SK-N-SH (cell line): ENCODE measurements at regions not wholly inside any gene's neighbourhood (a gene's known extent, or its start where the extent isn't known, plus 50 kb on each side); places are given as distances from the start of the nearest gene placed in this dataset.

Experiments used
- CTCF ChIA-PET: fragments of 300-600, 350-600 bp; formaldehyde crosslinking; extraction: SDS; loops from one replicate; lab custom pipeline; 2021; lab: Yijun Ruan, JAX
- POLR2A ChIA-PET: fragments of 350-600 bp; sonication (Branson Sonifier 250); formaldehyde crosslinking; extraction: SDS; loops from one replicate; lab custom pipeline; 2020; ENCODE audit warnings: antibody characterized with exemption, inconsistent platforms; lab: Yijun Ruan, JAX
- DNase-seq: peaks from one replicate; pipeline ENCODE4 v3.0.0; 2012
- H2AFZ ChIP-seq: fragments of 200-600 bp; sonication (generic); 2 replicates; pipeline ENCODE4 v1.8.1; 2016; ENCODE audit warnings: antibody characterized with exemption, mild to moderate bottlenecking, low read depth
- H3F3A ChIP-seq: fragments of 200-600 bp; sonication (generic); replicated peaks from 2 replicates; pipeline ENCODE3; 2016; ENCODE audit warnings: antibody characterized with exemption, mild to moderate bottlenecking; ENCODE audit not compliant: insufficient read depth
- H3K27ac ChIP-seq, 2 experiments: fragments of 200-500 bp in 1 of 2; fragments of 200-600 bp in 1 of 2; sonication (Bioruptor generic) in 1 of 2; sonication (generic), shearing (Covaris generic) in 1 of 2; 2 replicates each; pipeline versions ENCODE4 v1.5.1 to v1.6.1; 2014 to 2016; ENCODE audit warnings: low read depth in 2 of 2, inconsistent platforms in 1 of 2, low read length in 1 of 2, mild to moderate bottlenecking in 1 of 2, mixed read lengths in 1 of 2
- H3K27me3 ChIP-seq: fragments of 200-600 bp; sonication (generic), shearing (Covaris generic); 2 replicates; pipeline ENCODE4 v1.6.1; 2016; ENCODE audit warnings: mixed run types; ENCODE audit not compliant: insufficient read depth
- H3K36me3 ChIP-seq, 2 experiments: fragments of 200-500 bp in 1 of 2; fragments of 200-600 bp in 1 of 2; sonication (Bioruptor generic) in 1 of 2; sonication (generic) in 1 of 2; replicated peaks in 1 of 2; 2 replicates each; pipeline versions ENCODE3 to v1.5.1; 2014 to 2016; ENCODE audit warnings: low read length in 1 of 2, mild to moderate bottlenecking in 1 of 2; ENCODE audit not compliant: insufficient read depth in 2 of 2, control insufficient read depth in 1 of 2
- H3K4me1 ChIP-seq, 2 experiments: fragments of 200-500 bp in 1 of 2; fragments of 200-600 bp in 1 of 2; sonication (Bioruptor generic) in 1 of 2; sonication (generic), shearing (Covaris generic) in 1 of 2; 2 replicates each; pipeline versions ENCODE4 v1.5.1 to v1.6.1; 2014 to 2016; ENCODE audit warnings: low read depth in 1 of 2, low read length in 1 of 2, mixed run types in 1 of 2; ENCODE audit not compliant: insufficient read depth in 2 of 2, control insufficient read depth in 1 of 2
- H3K4me2 ChIP-seq: fragments of 200-600 bp; sonication (generic), shearing (Covaris generic); 2 replicates; pipeline ENCODE4 v1.6.1; 2017; ENCODE audit warnings: mixed run types
- H3K4me3 ChIP-seq, 2 experiments: fragments of 200-500 bp in 1 of 2; fragments of 200-600 bp in 1 of 2; sonication (Bioruptor generic) in 1 of 2; sonication (generic), shearing (Covaris generic) in 1 of 2; 2 replicates each; pipeline versions ENCODE4 v1.5.1 to v1.8.1; 2014 to 2016; ENCODE audit warnings: low read depth in 2 of 2, inconsistent platforms in 1 of 2, low read length in 1 of 2, mild to moderate bottlenecking in 1 of 2, mixed read lengths in 1 of 2, moderate library complexity in 1 of 2
- H3K79me2 ChIP-seq: fragments of 200-600 bp; sonication (generic); 2 replicates; pipeline ENCODE4 v1.8.1; 2017; ENCODE audit warnings: mild to moderate bottlenecking; ENCODE audit not compliant: insufficient read depth
- H3K9ac ChIP-seq: fragments of 200-600 bp; sonication (generic); 2 replicates; pipeline ENCODE4 v1.6.1; 2017; ENCODE audit warnings: mixed run types
- H3K9me2 ChIP-seq: fragments of 200-600 bp; sonication (generic); 2 replicates; pipeline ENCODE4 v1.6.1; 2017; ENCODE audit warnings: mixed run types
- H3K9me3 ChIP-seq: fragments of 200-600 bp; sonication (generic); 2 replicates; pipeline ENCODE4 v1.6.1; 2017; ENCODE audit warnings: mixed run types, mild to moderate bottlenecking, moderate library complexity
- H4K20me1 ChIP-seq: fragments of 200-600 bp; sonication (generic); 2 replicates; pipeline ENCODE4 v1.6.1; 2017; ENCODE audit warnings: mild to moderate bottlenecking, mixed run types; ENCODE audit not compliant: insufficient read depth
- CHD2 ChIP-seq: fragments of 150-350 bp; IDR thresholded peaks from 2 replicates; pipeline ENCODE4 v1.6.1; 2018; ENCODE audit warnings: low read length; ENCODE audit not compliant: partially characterized antibody
- EP300 ChIP-seq, 2 experiments: IDR thresholded peaks; 2 replicates each; pipeline versions ENCODE4 v1.4.0 to v1.6.1; 2012; ENCODE audit warnings: borderline replicate concordance in 1 of 2, low read depth in 1 of 2, low read length in 1 of 2
- EZH2phosphoT487 ChIP-seq: fragments of 200-600 bp; sonication (generic); IDR thresholded peaks from 2 replicates; pipeline ENCODE4 v1.6.1; 2017; ENCODE audit warnings: low read depth, mixed run types, mild to moderate bottlenecking, antibody characterized with exemption, moderate library complexity, borderline replicate concordance
- FOXJ3 ChIP-seq: sonication (generic); formaldehyde crosslinking; IDR thresholded peaks from 2 replicates; pipeline ENCODE4 v1.5.1; 2020; ENCODE audit warnings: mild to moderate bottlenecking, missing genetic modification reagents
- GATA2 ChIP-seq: sonication (generic); formaldehyde crosslinking; IDR thresholded peaks from 2 replicates; pipeline ENCODE4 v1.5.0; 2020; ENCODE audit warnings: mild to moderate bottlenecking, missing genetic modification reagents
- IRF3 ChIP-seq: fragments of 150-350 bp; IDR thresholded peaks from 2 replicates; pipeline ENCODE4 v1.6.1; 2016; ENCODE audit warnings: mild to moderate bottlenecking, low read depth, low read length
- JUND ChIP-seq: IDR thresholded peaks from 2 replicates; pipeline ENCODE4 v1.4.0; 2012
- POLR2AphosphoS5 ChIP-seq: IDR thresholded peaks from 2 replicates; pipeline ENCODE4 v1.6.1; 2012; ENCODE audit warnings: low read depth, low read length
- RCOR1 ChIP-seq: fragments of 150-350 bp; IDR thresholded peaks from 2 replicates; pipeline ENCODE4 v1.6.1; 2017; ENCODE audit warnings: antibody characterized with exemption, low read length
- TAF1 ChIP-seq: IDR thresholded peaks from 2 replicates; pipeline ENCODE4 v1.6.1; 2012; ENCODE audit warnings: low read depth, mild to moderate bottlenecking, low read length, moderate library complexity, borderline replicate concordance
- TCF12 ChIP-seq: IDR thresholded peaks from 2 replicates; pipeline ENCODE4 v1.4.0; 2012
- WGBS: methylation state at CpG from one replicate; pipeline ENCODE4 v1.1.6; 2017; ENCODE audit warnings: low lambda C conversion rate; 5-methylcytosine and 5-hydroxymethylcytosine counted together

DNA sequence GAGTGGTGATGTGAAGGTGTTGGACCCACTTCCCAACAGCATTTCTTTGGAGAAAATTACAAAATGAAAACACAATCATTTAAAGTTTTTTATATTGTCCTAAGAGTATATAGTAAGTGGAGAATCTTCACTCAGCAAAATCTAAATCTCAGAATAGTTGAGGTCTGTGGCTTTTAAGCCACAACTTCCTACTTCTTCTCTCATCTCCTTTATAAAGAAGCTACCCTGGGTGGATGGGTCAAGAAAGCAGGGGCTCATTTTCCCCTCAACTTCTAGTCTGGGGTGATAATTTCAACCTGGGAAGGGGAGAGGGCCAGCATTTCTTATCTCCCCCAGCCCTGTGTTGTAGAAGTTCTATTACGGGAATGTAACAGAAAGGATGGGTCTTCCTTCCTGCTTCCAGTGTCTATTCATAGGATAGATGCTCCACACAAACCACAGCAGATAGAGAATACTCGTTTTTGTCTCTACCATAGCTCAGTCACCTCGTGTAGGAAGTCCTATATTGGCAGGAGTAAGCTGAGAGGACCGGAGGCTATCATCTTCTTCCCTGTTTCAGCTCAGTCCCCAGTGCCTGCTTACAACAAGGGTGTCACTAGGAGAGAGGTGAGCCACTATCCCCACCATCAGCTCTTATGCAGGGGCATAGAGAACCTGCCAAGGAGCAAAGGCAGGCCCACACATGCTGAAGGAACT lies 341.5 kb downstream of the CASP12 start:
- TF ChIP-seq JUND = no peak
- no peak for TF ChIP-seq CHD2
- TF ChIP-seq TCF12 = no peak
- no peak for TF ChIP-seq RCOR1
- TF ChIP-seq EZH2phosphoT487 = no peak
- TF ChIP-seq EP300 (IDR thresholded peaks at IDR 0.05; ENCODE audit: borderline replicate concordance in 1 of 2, low read depth in 1 of 2, low read length in 1 of 2) = no peak
- TF ChIP-seq FOXJ3 (CRISPR knock-in tag) = no peak
- TF ChIP-seq IRF3 = no peak
- no peak for TF ChIP-seq GATA2 (CRISPR knock-in tag)
- no peak for TF ChIP-seq POLR2AphosphoS5
- Histone ChIP-seq H3K36me3 (no peaks in the 10 kb centered on the region), H3K4me1 (no peaks in the 10 kb centered on the region)

DNA sequence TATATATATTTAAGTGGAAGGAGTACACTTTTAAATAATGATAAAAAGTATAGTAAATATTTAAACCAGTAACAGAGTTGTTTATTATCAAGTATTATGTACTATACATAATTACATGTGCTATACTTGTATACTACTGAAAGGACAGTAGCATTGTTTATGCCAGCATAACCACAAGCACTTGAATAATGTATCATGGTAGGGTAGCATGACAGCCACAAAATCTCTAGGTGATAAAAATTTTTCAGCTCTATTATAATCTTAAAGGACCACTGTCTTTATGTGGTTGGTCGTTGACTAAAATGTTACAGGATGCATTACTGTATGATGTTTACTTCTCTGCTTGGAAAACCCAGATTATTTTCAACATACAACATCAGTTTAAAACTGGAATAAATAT lies 349.2 kb downstream of the CASP12 start:
- no peak overlapping the region for H3K27ac ChIP-seq
- H3F3A ChIP-seq = no peaks in the 10 kb centered on the region
- no peaks in the 10 kb centered on the region for H4K20me1 ChIP-seq
- no peak overlapping the region for H3K4me3 ChIP-seq
- no peak for DNase-seq
- TF ChIP-seq IRF3 (no peak), TAF1 (no peak)
- H3K4me2 ChIP-seq = no peak overlapping the region
- H3K9me3 ChIP-seq = no peaks in the 10 kb centered on the region
- WGBS = 22% methylated on average over 1 of the region's 1 CpG
- ChIA-PET CTCF (no interaction called here), POLR2A (no interaction called here)
- no peaks in the 10 kb centered on the region for H3K79me2 ChIP-seq
- no peaks in the 10 kb centered on the region for H3K4me1 ChIP-seq
- no peak overlapping the region for H3K9ac ChIP-seq
- H3K36me3 ChIP-seq = no peaks in the 10 kb centered on the region
- H3K9me2 ChIP-seq = no peaks in the 10 kb centered on the region
- no peaks in the 10 kb centered on the region for H3K27me3 ChIP-seq
- no peak overlapping the region for H2AFZ ChIP-seq

More for the DNA sequence above, 341.5 kb downstream of the CASP12 start:
- WGBS = 45% methylated on average over 4 of the region's 4 CpGs
- no peak overlapping the region; the same call in 1 of the 2 replicates for H2AFZ ChIP-seq
- POLR2A ChIA-PET = no interaction called here
- no peak overlapping the region for H3K9ac ChIP-seq
- no peaks in the 10 kb centered on the region for H3K9me3 ChIP-seq
- DNase-seq = no peak
- no peaks in the 10 kb centered on the region for H3K27me3 ChIP-seq
- H4K20me1 ChIP-seq = no peaks in the 10 kb centered on the region
- no peaks in the 10 kb centered on the region for H3F3A ChIP-seq
- H3K79me2 ChIP-seq = no peaks in the 10 kb centered on the region
- H3K9me2 ChIP-seq = no peaks in the 10 kb centered on the region
- CTCF ChIA-PET = interaction anchor here (1.1 to 1.4 kb wide), 2 partner anchors 874 to 1307 kb away, joined by 3 to 4 read pairs; no protein-coding TSS in a partner anchor
- no peak overlapping the region for H3K4me2 ChIP-seq
- H3K27ac ChIP-seq = no peak overlapping the region
- no peak overlapping the region for H3K4me3 ChIP-seq
